Hematopoietic multipotent progenitor cell (in vitro differentiated cells): ENCODE measurements at regions not wholly inside any gene's neighbourhood (a gene's known extent, or its start where the extent isn't known, plus 50 kb on each side); places are given as distances from the start of the nearest gene placed in this dataset.

ENCODE experiments used
- DNase-seq, 3 donors: peaks; one replicate each; pipeline ENCODE4 v3.0.0-alpha.2; 2011 to 2015; ENCODE audit warnings: low read depth in 2 of 3, low spot score in 2 of 3

DNA sequence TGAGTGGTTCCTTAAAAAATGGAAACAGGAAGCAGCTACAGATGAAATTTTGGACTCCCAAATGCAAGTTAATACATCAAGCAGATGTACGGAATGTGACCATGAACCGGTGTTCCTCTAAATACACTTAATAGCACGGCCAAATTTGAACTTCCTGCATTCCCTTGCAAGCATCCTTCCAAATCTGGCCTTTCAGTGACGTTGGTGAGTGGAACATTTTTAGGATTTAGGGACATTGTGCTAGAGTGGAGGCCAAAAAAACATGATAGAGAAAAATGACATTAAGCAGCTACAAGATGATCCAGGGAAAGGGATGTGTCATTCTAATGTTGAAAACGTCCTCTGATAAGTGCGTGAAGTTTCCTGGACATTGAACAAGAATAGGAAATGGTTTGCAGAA lies 62.1 kb downstream of the CTAGE1 start:
- DNase-seq: no peak

GRCh38 chr18:22355069-22355468 lies 62.6 kb downstream of the CTAGE1 start:
- no peak for DNase-seq

- no peak for DNase-seq
Observed at GRCh38 chr18:22349966-22350365, 67.7 kb downstream of the CTAGE1 start.

DNA sequence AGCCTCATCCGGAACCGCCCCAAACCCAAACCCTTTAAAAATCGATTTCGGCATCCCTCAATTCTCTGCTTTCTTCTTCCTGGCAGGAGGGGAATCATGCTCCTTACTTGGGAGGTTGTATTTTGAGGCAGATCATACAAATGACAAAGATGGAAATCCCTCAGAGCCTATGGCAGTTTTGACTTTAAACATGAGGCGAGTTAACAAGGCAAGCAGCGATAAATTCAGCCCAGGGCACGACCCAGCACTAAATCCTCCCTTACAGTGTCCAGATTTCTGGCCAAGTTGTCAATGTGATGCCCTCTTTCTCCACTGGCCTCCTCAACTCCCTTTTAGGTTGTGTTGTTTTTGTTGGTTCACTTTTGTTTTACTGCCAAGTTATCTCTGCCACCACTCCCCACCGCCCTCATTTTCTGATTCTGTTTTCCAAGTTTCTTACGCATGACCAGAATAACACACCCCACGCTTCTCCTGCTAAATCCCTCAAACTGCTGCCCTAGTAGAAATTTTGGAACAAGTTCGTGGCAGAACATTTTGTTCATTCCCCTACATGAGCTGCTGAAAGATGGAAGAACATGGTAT lies 68.3 kb downstream of the CTAGE1 start:
- no peak for DNase-seq

GRCh38 chr18:22348521-22349316 lies 69.0 kb downstream of the CTAGE1 start:
- peak in 1 of 3 donors; percentile 5 for DNase-seq

- DNase-seq: peak in 1 of 3 donors; percentile 10
Observed at GRCh38 chr18:22347606-22348511, 69.9 kb downstream of the CTAGE1 start.

GRCh38 chr18:22346953-22347605 lies 70.6 kb downstream of the CTAGE1 start:
- DNase-seq: peak in 1 of 3 donors; percentile 12

DNA sequence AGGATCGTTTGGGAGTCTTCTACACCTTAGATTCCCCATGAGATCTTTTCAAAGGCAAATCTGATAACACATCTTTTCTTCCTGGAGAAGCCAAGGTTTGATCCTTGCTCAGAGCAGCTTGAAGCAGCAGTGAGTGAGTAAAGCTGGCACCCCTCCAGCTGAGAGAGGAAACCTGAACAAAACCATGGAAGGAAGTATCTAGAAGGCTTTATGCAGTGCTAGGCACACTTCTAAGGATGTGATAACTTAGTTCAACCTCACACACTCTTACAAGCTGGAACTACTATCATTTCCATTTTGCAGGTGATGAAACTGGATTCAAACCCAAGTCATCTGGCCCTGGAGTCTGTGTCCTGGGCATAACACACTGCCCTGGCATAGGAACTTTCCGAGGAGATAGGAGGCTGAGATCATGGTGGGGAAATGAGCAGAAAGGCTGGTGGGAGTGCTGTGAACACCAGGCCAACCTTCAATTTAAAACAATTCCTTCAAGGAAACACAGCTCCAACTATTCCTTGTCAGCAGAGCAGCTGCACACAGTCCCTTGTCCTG lies 71.2 kb downstream of the CTAGE1 start:
- DNase-seq: peak in 2 of 3 donors; percentile 39 to 63

DNA sequence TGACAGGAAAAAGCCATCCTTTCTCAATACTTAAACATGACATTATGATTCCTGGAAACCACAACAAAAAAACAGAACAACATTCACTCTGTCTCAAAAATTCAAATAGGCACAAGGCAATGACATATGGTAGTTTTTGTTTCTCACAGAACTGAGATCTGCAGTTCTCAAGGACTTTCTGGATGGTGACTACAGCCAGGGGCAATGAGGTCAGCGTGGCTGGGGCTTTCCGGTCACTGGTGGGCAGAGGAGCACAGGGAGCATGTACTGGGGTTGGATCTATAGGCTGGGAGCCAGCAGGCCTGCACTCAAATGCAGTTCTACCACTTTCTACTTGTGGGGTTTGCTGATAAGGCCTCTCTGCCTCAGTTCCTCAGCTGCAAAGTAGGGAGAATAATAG lies 72.0 kb downstream of the CTAGE1 start:
- DNase-seq: no peak

GRCh38 chr18:22344908-22345670 lies 72.6 kb downstream of the CTAGE1 start:
- no peak for DNase-seq

GRCh38 chr18:22344445-22344844 lies 73.3 kb downstream of the CTAGE1 start:
- DNase-seq: no peak

- DNase-seq: no peak
Observed at GRCh38 chr18:22343613-22344012, 74.1 kb downstream of the CTAGE1 start.

DNA sequence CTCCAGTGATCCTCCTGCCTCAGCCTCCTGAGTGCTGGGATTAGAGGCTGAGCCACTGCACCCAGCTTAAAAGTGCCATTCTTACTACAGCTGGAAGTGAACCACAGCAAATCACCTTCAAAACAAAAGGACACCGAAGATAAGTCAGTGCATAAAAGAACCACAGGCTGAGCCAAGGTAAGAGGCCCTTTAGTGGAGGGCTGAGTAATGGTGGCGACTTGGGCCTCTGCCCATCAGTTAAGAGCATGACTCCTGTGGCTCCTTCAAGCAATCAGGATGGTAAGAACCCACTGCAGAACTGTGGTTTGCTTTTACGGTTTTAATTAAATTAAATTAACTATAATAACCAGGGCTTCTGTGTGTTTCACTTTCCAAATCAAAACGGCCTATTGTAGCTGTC lies 75.1 kb downstream of the CTAGE1 start:
- DNase-seq: peak in 1 of 3 donors; percentile 24

DNA sequence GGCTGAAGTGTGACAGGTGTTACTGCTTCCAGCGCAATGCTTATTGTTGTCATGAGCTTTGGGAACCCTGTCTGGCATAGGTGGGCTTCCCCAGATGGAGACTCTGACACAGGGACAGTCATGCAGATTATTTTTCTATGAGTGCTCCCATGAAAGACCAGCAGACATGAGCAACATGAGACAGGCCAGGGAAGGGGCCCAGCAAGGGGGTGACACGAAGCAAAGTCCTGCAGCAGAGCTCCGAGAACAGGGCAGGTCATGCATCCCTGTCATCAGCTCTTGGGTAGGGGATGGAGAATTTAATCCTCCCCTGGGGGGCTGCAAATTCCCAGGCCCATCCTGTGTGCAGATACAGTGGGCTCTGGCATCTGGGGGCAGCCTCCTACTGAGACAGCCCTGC lies 77.4 kb downstream of the CTAGE1 start:
- no peak for DNase-seq

DNA sequence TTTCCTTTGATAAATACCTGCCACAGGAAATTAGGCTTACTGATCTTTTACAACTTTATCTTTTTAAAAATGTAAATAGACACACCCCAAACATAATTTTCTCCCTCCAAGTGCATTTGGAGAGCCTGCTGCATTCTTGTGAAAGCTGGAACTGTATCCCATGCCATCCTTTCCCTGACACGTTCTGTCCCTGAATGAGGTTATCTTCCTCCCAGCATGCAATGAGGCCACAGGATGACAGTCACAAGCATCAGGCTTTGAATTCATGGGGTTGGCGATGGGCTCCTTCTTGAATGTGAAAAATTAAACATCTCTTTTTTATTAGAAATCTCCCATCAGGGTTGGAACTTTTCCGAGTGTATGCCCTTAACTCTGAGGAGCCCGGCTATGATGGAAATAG lies 77.8 kb downstream of the CTAGE1 start:
- DNase-seq: no peak

DNA sequence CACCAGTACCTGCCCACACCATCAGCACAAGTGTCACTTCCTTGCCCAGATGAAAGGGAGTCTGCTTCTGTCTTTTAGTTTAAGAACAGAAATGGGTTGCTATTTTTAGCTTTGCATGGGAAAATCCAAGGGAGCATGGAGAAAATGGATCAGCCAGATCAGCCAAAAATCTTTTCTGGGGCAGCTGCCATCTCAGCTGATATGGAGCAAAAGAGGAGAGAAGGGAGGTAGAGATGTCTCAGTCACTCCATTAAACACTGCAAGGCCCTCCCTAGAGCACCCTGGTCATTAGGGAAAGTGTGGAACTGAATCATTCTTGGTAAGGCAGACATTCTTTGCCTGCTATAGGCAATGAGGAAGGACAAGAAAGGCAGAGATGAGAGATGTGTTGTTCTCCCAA lies 79.9 kb downstream of the CTAGE1 start:
- DNase-seq: no peak

DNA sequence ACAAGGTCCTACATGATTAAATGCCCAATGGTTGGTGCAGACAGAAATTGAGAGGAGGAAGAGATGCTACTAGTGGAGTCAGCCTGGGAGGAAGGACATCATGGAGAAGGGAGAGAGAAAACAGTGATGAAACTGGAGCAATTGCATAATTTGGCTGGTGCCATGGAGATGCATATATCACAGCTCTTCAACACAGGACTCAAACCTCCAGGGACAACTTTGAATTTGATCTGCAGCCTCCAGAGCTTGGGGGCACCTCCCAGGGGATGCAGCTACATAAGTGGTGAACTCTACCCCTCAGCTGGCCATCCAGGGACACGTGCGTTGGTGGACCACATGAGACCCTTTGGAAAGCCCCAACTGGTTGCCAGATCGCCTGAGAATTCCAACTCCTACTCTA lies 80.4 kb downstream of the CTAGE1 start:
- no peak for DNase-seq

DNA sequence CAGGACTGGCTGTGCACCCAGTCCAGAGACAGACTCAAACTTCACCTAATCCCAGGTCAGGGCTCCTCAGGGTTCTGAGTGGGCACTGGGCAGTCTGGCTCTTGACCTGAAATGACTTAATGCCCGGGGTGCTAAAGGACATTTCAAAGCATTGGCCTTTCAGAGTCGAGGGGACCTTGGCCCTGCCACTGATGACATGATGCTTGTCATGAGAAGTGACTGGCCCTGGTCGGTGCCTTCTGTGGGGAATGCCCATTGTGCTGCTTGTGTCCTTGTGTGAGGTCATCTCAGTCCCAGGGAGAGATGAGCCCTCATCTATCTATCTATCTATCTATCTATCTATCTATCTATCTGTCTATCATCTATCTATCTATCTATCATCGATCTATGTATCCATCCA lies 81.3 kb downstream of the CTAGE1 start:
- no peak for DNase-seq

DNA sequence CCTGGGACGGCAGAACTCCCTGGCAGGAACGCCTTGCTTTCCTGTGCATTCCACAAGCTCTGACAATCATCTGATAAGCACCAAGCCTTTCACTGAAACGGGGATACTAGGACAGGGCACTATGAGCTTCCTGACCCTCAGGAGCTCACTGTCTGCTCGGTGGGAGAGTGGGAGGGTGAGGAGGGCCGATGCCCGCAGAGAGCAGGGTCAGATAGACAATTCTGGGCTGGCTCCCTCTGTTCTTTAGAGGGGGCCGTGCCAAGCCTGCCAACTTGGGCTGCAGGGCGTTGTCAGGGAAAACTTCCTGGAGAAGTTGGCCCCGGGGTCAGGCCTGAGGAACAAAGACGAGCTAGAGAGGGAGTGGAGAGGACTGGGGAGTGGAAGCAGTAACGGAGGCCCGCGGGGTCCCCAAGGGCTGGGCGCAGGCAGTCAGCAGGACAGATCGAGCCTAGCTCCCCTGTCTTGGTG lies 82.0 kb downstream of the CTAGE1 start:
- DNase-seq: no peak

GRCh38 chr18:22334567-22334966 lies 83.1 kb downstream of the CTAGE1 start:
- no peak for DNase-seq
